Neural progenitor cell (in vitro differentiated cells): ENCODE measurements at regions not wholly inside any gene's neighbourhood (a gene's known extent, or its start where the extent isn't known, plus 50 kb on each side); places are given as distances from the start of the nearest gene placed in this dataset.

Experiments
- CTCF ChIP-seq: fragments of 200-600 bp; sonication (generic); IDR thresholded peaks from 2 replicates; pipeline ENCODE4 v1.5.1; 2017; ENCODE audit warnings: antibody characterized with exemption, mild to moderate bottlenecking
- EZH2 ChIP-seq: fragments of 200-600 bp; sonication (generic); IDR thresholded peaks from 2 replicates; pipeline ENCODE4 v1.6.1; 2017; ENCODE audit warnings: antibody characterized with exemption, mild to moderate bottlenecking, moderate library complexity
- EZH2phosphoT487 ChIP-seq: fragments of 200-600 bp; sonication (generic); IDR thresholded peaks from 2 replicates; pipeline ENCODE4 v1.6.1; 2017; ENCODE audit warnings: antibody characterized with exemption

- TF ChIP-seq CTCF, result no peak
- TF ChIP-seq EZH2phosphoT487, result no peak
- no peak for TF ChIP-seq EZH2
Measured at GRCh38 chr10:36209480-36209879, 567.4 kb upstream of the FZD8 start.
